ENCODE measurements at regions not wholly inside any gene's neighbourhood (a gene's known extent, or its start where the extent isn't known, plus 50 kb on each side); places are given as distances from the start of the nearest gene placed in this dataset.

GRCh38 chr2:58720033-58720769, 479.1 kb upstream of the FANCL start:
- TF ChIP-seq TAF1 (IDR thresholded peaks at IDR 0.05; ENCODE audit: borderline replicate concordance, low read depth, low read length) (no peak), BRCA1 (IDR thresholded peaks at IDR 0.05; ENCODE audit: low read depth, low read length) (no peak), STAT1 (conservative IDR thresholded peaks at IDR 0.05) (no peak), USF2 (IDR thresholded peaks at IDR 0.05; ENCODE audit: borderline replicate concordance, low read depth, low read length) (no peak), CHD4 (IDR thresholded peaks at IDR 0.05) (no peak)

Data from GM12878 (cell line).